Vagina (tissue), 2 donors: ENCODE measurements at regions not wholly inside any gene's neighbourhood (a gene's known extent, or its start where the extent isn't known, plus 50 kb on each side); places are given as distances from the start of the nearest gene placed in this dataset.

Experiments
- DNase-seq, 2 donors: peaks; one replicate each; pipeline ENCODE4 v3.0.0-alpha.2; 2017; ENCODE audit errors: extremely low spot score in 2 of 2
- H3K27ac ChIP-seq: fragments of 200-600 bp; sonication (generic); one replicate; pipeline ENCODE4 v1.5.1; 2019
- H3K27me3 ChIP-seq: fragments of 200-600 bp; sonication (generic); one replicate; pipeline ENCODE4 v1.5.1; 2019
- H3K36me3 ChIP-seq, 2 donors: fragments of 200-600 bp; sonication (generic); one replicate each; pipeline ENCODE4 v1.5.1; 2017 to 2019
- H3K4me1 ChIP-seq: fragments of 200-600 bp; sonication (generic); one replicate; pipeline ENCODE4 v1.5.1; 2019
- H3K4me3 ChIP-seq, 2 donors: fragments of 200-600 bp; sonication (generic); 1 replicate in 1 of 2; 2 replicates in 1 of 2; pipeline ENCODE4 v1.5.1; 2016 to 2019
- H3K9me3 ChIP-seq: fragments of 200-600 bp; sonication (generic); one replicate; pipeline ENCODE4 v1.5.1; 2019
- CTCF ChIP-seq, 3 experiments: fragments of 450-650 bp in 2 of 3; fragments of 200-600 bp in 1 of 3; sonication (generic) in 1 of 3; IDR thresholded peaks; one replicate each; pipeline ENCODE4 v1.5.1; 2017 to 2019; ENCODE audit warnings: antibody characterized with exemption in 3 of 3, mild to moderate bottlenecking in 2 of 3, moderate library complexity in 2 of 3
- POLR2A ChIP-seq, 2 donors: fragments of 450-650 bp; IDR thresholded peaks; one replicate each; pipeline ENCODE4 v1.6.1; 2017; ENCODE audit warnings: antibody characterized with exemption in 2 of 2, mild to moderate bottlenecking in 2 of 2, moderate library complexity in 2 of 2
- POLR2AphosphoS5 ChIP-seq, 2 donors: sonication (generic); formaldehyde crosslinking; IDR thresholded peaks; one replicate each; pipeline ENCODE4 v1.9.0; 2017; ENCODE audit warnings: antibody characterized with exemption in 2 of 2, mild to moderate bottlenecking in 2 of 2, low read depth in 1 of 2; ENCODE audit not compliant: insufficient read depth in 1 of 2
- intact Hi-C: fragments of 100-400 bp; cut with DNase I; formaldehyde crosslinking; loops from one replicate; pipeline ENCODE4 v1.15.1; 2023

GRCh38 chr12:108021949-108022522 is 107.1 kb upstream of the WSCD2 start:
- Histone ChIP-seq H3K27me3 (no peaks in the 10 kb centered on the region), H3K4me1 (no peaks in the 10 kb centered on the region), H3K27ac (no peak overlapping the region), H3K36me3 (no peaks in the 10 kb centered on the region), H3K9me3 (no peaks in the 10 kb centered on the region), H3K4me3 (no peak overlapping the region)
- DNase-seq, result no peak
- TF ChIP-seq POLR2A (IDR thresholded peaks at IDR 0.05), result no peak
- no peak for TF ChIP-seq CTCF (IDR thresholded peaks at IDR 0.05)
- TF ChIP-seq POLR2AphosphoS5 (IDR thresholded peaks at IDR 0.05; ENCODE audit: insufficient read depth in 1 of 2, low read depth in 1 of 2), result no peak
- intact Hi-C loops, result no loop called here

GRCh38 chr12:108029051-108029835 is 99.8 kb upstream of the WSCD2 start:
- no peak overlapping the region for H3K4me3 ChIP-seq
- H3K9me3 ChIP-seq, result no peaks in the 10 kb centered on the region
- no peaks in the 10 kb centered on the region for H3K36me3 ChIP-seq
- intact Hi-C loops, result no loop called here
- TF ChIP-seq POLR2A (IDR thresholded peaks at IDR 0.05) (no peak), POLR2AphosphoS5 (IDR thresholded peaks at IDR 0.05; ENCODE audit: insufficient read depth in 1 of 2, low read depth in 1 of 2) (no peak), CTCF (IDR thresholded peaks at IDR 0.05) (no peak)
- no peak for DNase-seq
- no peaks in the 10 kb centered on the region for H3K4me1 ChIP-seq
- no peaks in the 10 kb centered on the region for H3K27me3 ChIP-seq
- no peak overlapping the region for H3K27ac ChIP-seq

GRCh38 chr12:108033090-108033489 is 96.0 kb upstream of the WSCD2 start:
- DNase-seq, result no peak
- no peaks in the 10 kb centered on the region for H3K27me3 ChIP-seq
- no peak overlapping the region for H3K4me3 ChIP-seq
- H3K27ac ChIP-seq, result no peak overlapping the region
- intact Hi-C loops, result no loop called here
- H3K9me3 ChIP-seq, result no peaks in the 10 kb centered on the region
- no peak for TF ChIP-seq CTCF (IDR thresholded peaks at IDR 0.05)
- TF ChIP-seq POLR2A (IDR thresholded peaks at IDR 0.05), result no peak
- TF ChIP-seq POLR2AphosphoS5 (IDR thresholded peaks at IDR 0.05; ENCODE audit: insufficient read depth in 1 of 2, low read depth in 1 of 2), result no peak
- no peaks in the 10 kb centered on the region for H3K4me1 ChIP-seq
- no peaks in the 10 kb centered on the region for H3K36me3 ChIP-seq

GRCh38 chr12:108035372-108035771 is 93.7 kb upstream of the WSCD2 start:
- Histone ChIP-seq H3K4me1 (no peaks in the 10 kb centered on the region), H3K27ac (no peak overlapping the region), H3K36me3 (no peaks in the 10 kb centered on the region), H3K27me3 (no peaks in the 10 kb centered on the region), H3K4me3 (no peak overlapping the region), H3K9me3 (no peaks in the 10 kb centered on the region)
- TF ChIP-seq POLR2A (IDR thresholded peaks at IDR 0.05) (no peak), POLR2AphosphoS5 (IDR thresholded peaks at IDR 0.05; ENCODE audit: insufficient read depth in 1 of 2, low read depth in 1 of 2) (no peak), CTCF (IDR thresholded peaks at IDR 0.05) (no peak)
- intact Hi-C loops, result no loop called here
- DNase-seq, result no peak

GRCh38 chr12:108037960-108038359 is 91.1 kb upstream of the WSCD2 start:
- TF ChIP-seq POLR2AphosphoS5 (IDR thresholded peaks at IDR 0.05; ENCODE audit: insufficient read depth in 1 of 2, low read depth in 1 of 2) (no peak), CTCF (IDR thresholded peaks at IDR 0.05) (no peak), POLR2A (IDR thresholded peaks at IDR 0.05) (no peak)
- no peak overlapping the region for H3K27ac ChIP-seq
- H3K4me1 ChIP-seq, result no peaks in the 10 kb centered on the region
- no peaks in the 10 kb centered on the region for H3K27me3 ChIP-seq
- no peak for DNase-seq
- H3K36me3 ChIP-seq, result no peaks in the 10 kb centered on the region
- intact Hi-C loops, result no loop called here
- H3K9me3 ChIP-seq, result no peaks in the 10 kb centered on the region
- H3K4me3 ChIP-seq, result no peak overlapping the region
